MCF 10A (cell line): ENCODE measurements at regions not wholly inside any gene's neighbourhood (a gene's known extent, or its start where the extent isn't known, plus 50 kb on each side); places are given as distances from the start of the nearest gene placed in this dataset.
"Not testable (repeated sequence)": the region's sequence is repeated elsewhere in the genome, so short reads cannot be mapped to it uniquely, and the experiment has no call there.

ENCODE experiments used
- BruUV-seq: library from RNA; stranded (reverse); fragments of 400-500 nt; replicated peaks from 2 replicates; lab custom pipeline; 2021; lab: Mats Ljungman, UMichigan
- CTCF ChIA-PET: fragments of 300-600 bp; sonication (Branson Sonifier 250); formaldehyde crosslinking; extraction: SDS; loops from one replicate; lab custom pipeline; 2021; ENCODE audit warnings: antibody characterized with exemption, inconsistent platforms; lab: Yijun Ruan, JAX
- POLR2A ChIA-PET: fragments of 300-600, 350-650 bp; sonication (Branson Sonifier 250); formaldehyde crosslinking; extraction: SDS; loops from one replicate; lab custom pipeline; 2020; ENCODE audit warnings: antibody characterized with exemption, inconsistent platforms; lab: Yijun Ruan, JAX
- DNase-seq: peaks from one replicate; pipeline ENCODE4 v3.0.0-alpha.2; 2018; ENCODE audit not compliant: unreplicated experiment
- H3K27ac Mint-ChIP-seq: one replicate; pipeline ENCODE4 v1.8.0; 2022; ENCODE audit warnings: mild to moderate bottlenecking, low read depth, mixed read lengths; ENCODE audit not compliant: unreplicated experiment
- H3K27me3 Mint-ChIP-seq: one replicate; pipeline ENCODE4 v1.8.0; 2022; ENCODE audit warnings: mixed read lengths; ENCODE audit not compliant: insufficient read depth, unreplicated experiment
- H3K36me3 Mint-ChIP-seq: one replicate; pipeline ENCODE4 v1.8.0; 2022; ENCODE audit warnings: mild to moderate bottlenecking, moderate library complexity, mixed read lengths; ENCODE audit not compliant: insufficient read depth, unreplicated experiment
- H3K4me1 Mint-ChIP-seq: one replicate; pipeline ENCODE4 v1.8.0; 2022; ENCODE audit warnings: mixed read lengths; ENCODE audit not compliant: insufficient read depth, unreplicated experiment
- H3K4me3 Mint-ChIP-seq: one replicate; pipeline ENCODE4 v1.8.0; 2022; ENCODE audit warnings: mild to moderate bottlenecking, moderate library complexity, mixed read lengths; ENCODE audit not compliant: unreplicated experiment
- H3K9me3 Mint-ChIP-seq: one replicate; pipeline ENCODE4 v1.8.0; 2022; ENCODE audit warnings: mixed read lengths; ENCODE audit not compliant: unreplicated experiment
- intact Hi-C: fragments of 100-400 bp; cut with micrococcal nuclease; formaldehyde crosslinking; loops from 2 replicates; pipeline ENCODE4 v1.14.1; 2022
- TF ChIP-seq, protein P1 (sequence below): fragments of 200-600 bp; IDR thresholded peaks from one replicate; pipeline ENCODE4 v1.8.0; 2022; ENCODE audit warnings: antibody characterized with exemption, mild to moderate bottlenecking; ENCODE audit not compliant: unreplicated experiment

DNA sequence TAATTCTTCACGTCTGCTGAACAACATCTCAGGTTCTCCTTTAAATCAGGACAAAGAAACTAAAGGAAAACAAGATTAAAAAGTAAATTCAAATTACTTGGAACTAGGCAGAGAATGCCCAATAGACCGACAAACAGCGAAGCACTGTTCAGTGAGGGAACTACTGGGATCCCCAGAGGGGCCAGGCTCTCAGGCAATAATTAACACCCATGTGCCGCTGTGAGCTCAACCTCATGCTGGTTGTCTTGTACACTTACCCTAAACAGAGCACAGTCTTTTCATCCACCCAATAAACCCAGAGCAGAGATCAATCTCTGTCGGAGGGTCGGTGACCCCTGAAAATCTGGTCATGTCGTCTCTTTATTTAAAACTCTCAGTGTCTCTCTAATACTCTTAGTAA, 229.9 kb upstream of the CRIM1 start:
- Mint-ChIP-seq H3K36me3 (no peaks in the 10 kb centered on the region), H3K9me3 (no peaks in the 10 kb centered on the region), H3K4me1 (no peaks in the 10 kb centered on the region), H3K4me3 (no peak overlapping the region), H3K27me3 (peaks cover 11% of the 10 kb centered on the region), H3K27ac (no peak overlapping the region)
- intact Hi-C loops = no loop called here
- ChIA-PET CTCF (no interaction called here), POLR2A (no interaction called here)
- DNase-seq = no peak
- TF ChIP-seq, protein P1, sequence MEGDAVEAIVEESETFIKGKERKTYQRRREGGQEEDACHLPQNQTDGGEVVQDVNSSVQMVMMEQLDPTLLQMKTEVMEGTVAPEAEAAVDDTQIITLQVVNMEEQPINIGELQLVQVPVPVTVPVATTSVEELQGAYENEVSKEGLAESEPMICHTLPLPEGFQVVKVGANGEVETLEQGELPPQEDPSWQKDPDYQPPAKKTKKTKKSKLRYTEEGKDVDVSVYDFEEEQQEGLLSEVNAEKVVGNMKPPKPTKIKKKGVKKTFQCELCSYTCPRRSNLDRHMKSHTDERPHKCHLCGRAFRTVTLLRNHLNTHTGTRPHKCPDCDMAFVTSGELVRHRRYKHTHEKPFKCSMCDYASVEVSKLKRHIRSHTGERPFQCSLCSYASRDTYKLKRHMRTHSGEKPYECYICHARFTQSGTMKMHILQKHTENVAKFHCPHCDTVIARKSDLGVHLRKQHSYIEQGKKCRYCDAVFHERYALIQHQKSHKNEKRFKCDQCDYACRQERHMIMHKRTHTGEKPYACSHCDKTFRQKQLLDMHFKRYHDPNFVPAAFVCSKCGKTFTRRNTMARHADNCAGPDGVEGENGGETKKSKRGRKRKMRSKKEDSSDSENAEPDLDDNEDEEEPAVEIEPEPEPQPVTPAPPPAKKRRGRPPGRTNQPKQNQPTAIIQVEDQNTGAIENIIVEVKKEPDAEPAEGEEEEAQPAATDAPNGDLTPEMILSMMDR = no peak
- BruUV-seq = no TSS peak

GRCh38 chr2:36123995-36124394, 231.6 kb upstream of the CRIM1 start:
- H3K36me3 Mint-ChIP-seq = no peaks in the 10 kb centered on the region
- peaks cover 8% of the 10 kb centered on the region for H3K9me3 Mint-ChIP-seq
- TF ChIP-seq, protein P1 = no peak
- no TSS peak for BruUV-seq
- no peak for DNase-seq
- CTCF ChIA-PET = no interaction called here
- H3K27ac Mint-ChIP-seq = no peak overlapping the region
- intact Hi-C loops = no loop called here
- no peaks in the 10 kb centered on the region for H3K4me1 Mint-ChIP-seq
- H3K4me3 Mint-ChIP-seq = no peak overlapping the region
- peaks cover 11% of the 10 kb centered on the region for H3K27me3 Mint-ChIP-seq
- POLR2A ChIA-PET = interaction anchor here (0.6 kb wide), 1 partner anchor 118 kb away, joined by 3 read pairs; no protein-coding TSS in a partner anchor

- BruUV-seq = no TSS peak
- H3K27me3 Mint-ChIP-seq = no peaks in the 10 kb centered on the region
- no peak for DNase-seq
- TF ChIP-seq, protein P1 = no peak
- intact Hi-C loops = no loop called here
- peaks cover 6% of the 10 kb centered on the region for H3K36me3 Mint-ChIP-seq
- H3K27ac Mint-ChIP-seq = no peak overlapping the region
- peaks cover 15% of the 10 kb centered on the region for H3K9me3 Mint-ChIP-seq
- ChIA-PET CTCF (no interaction called here), POLR2A (no interaction called here)
- H3K4me3 Mint-ChIP-seq = no peak overlapping the region
- H3K4me1 Mint-ChIP-seq = no peaks in the 10 kb centered on the region
Observed at GRCh38 chr2:36097022-36097421, 258.6 kb upstream of the CRIM1 start.

GRCh38 chr2:36091844-36092741, 263.5 kb upstream of the CRIM1 start:
- H3K4me3 Mint-ChIP-seq, POLR2A ChIA-PET, H3K4me1 Mint-ChIP-seq, DNase-seq, H3K36me3 Mint-ChIP-seq, intact Hi-C loops, H3K27ac Mint-ChIP-seq, BruUV-seq, H3K27me3 Mint-ChIP-seq: not testable (repeated sequence)
- peaks cover 30% of the 10 kb centered on the region for H3K9me3 Mint-ChIP-seq
- CTCF ChIA-PET = interaction anchor here (0.6 kb wide), 1 partner anchor 666 kb away, joined by 3 read pairs; no protein-coding TSS in a partner anchor
